ENCODE measurements at regions not wholly inside any gene's neighbourhood (a gene's known extent, or its start where the extent isn't known, plus 50 kb on each side); places are given as distances from the start of the nearest gene placed in this dataset.

DNA sequence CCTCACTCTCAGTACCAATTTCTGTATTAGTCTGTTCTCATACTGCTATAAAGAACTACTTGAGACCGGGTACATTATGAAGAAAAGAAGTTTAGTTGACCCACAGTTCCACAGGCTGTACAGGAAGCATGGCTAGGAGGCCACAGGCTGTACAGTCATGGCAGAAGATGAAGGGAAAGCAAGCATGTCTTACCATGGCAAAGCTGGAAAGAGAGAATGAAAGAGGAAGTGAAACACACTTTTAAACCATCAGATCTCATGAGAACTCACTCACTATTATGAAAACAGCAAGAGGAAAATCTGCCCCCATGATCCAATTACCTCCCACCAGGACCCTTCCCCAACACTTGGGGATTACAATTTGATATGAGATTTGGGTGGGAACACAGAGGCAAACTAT lies 698.8 kb downstream of the CDH9 start:
- TF ChIP-seq, protein P1, sequence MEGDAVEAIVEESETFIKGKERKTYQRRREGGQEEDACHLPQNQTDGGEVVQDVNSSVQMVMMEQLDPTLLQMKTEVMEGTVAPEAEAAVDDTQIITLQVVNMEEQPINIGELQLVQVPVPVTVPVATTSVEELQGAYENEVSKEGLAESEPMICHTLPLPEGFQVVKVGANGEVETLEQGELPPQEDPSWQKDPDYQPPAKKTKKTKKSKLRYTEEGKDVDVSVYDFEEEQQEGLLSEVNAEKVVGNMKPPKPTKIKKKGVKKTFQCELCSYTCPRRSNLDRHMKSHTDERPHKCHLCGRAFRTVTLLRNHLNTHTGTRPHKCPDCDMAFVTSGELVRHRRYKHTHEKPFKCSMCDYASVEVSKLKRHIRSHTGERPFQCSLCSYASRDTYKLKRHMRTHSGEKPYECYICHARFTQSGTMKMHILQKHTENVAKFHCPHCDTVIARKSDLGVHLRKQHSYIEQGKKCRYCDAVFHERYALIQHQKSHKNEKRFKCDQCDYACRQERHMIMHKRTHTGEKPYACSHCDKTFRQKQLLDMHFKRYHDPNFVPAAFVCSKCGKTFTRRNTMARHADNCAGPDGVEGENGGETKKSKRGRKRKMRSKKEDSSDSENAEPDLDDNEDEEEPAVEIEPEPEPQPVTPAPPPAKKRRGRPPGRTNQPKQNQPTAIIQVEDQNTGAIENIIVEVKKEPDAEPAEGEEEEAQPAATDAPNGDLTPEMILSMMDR (conservative IDR thresholded peaks at IDR 0.05; ENCODE audit: low read depth, low read length): no peak
- TF ChIP-seq NFE2L2 (IDR thresholded peaks at IDR 0.05; ENCODE audit: low read depth, low read length) (no peak), MXI1 (IDR thresholded peaks at IDR 0.05; ENCODE audit: borderline replicate concordance, low read depth, low read length) (no peak), POLR2A (IDR thresholded peaks at IDR 0.05; ENCODE audit: low read depth, low read length) (no peak), SMC3 (IDR thresholded peaks at IDR 0.05; ENCODE audit: low read depth, low read length) (no peak), RCOR1 (IDR thresholded peaks at IDR 0.05; ENCODE audit: insufficient replicate concordance, low read length) (no peak)
- TF ChIP-seq, protein P2, sequence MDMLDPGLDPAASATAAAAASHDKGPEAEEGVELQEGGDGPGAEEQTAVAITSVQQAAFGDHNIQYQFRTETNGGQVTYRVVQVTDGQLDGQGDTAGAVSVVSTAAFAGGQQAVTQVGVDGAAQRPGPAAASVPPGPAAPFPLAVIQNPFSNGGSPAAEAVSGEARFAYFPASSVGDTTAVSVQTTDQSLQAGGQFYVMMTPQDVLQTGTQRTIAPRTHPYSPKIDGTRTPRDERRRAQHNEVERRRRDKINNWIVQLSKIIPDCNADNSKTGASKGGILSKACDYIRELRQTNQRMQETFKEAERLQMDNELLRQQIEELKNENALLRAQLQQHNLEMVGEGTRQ (IDR thresholded peaks at IDR 0.05; ENCODE audit: low read depth, low read length): no peak

Data from IMR-90 (cell line).